GM19452 (cell line): ENCODE measurements at regions not wholly inside any gene's neighbourhood (a gene's known extent, or its start where the extent isn't known, plus 50 kb on each side); places are given as distances from the start of the nearest gene placed in this dataset.
"Not testable (repeated sequence)": the region's sequence is repeated elsewhere in the genome, so short reads cannot be mapped to it uniquely, and the experiment has no call there.

Source experiments
- ATAC-seq: cut with Tn5 transposase; IDR thresholded peaks from one replicate; pipeline ENCODE4 v1.9.1; 2021; ENCODE audit not compliant: unreplicated experiment

GRCh38 chrX:122626871-122627270 lies 557.2 kb upstream of the GRIA3 start:
- ATAC-seq, result no peak

DNA sequence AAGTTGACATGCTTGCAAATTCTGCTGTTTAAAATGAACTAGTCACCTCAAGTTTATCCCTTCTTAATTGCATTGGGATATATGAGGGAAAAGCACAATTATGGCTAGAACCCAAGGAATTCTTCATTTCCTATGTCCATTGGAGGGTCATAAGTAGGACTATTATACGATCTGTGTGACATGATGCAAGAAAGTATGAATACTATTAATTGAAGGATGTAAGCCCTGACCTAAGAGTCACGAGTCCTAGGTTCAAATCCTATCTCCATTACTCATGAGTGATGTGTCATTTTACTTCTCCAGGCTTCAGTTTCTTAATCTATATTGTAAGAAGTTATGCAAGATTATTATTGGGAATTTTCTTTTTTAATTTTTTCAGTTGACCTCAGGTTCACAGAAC lies 542.9 kb upstream of the GRIA3 start:
- ATAC-seq, result no peak

GRCh38 chrX:122641826-122642225 lies 542.3 kb upstream of the GRIA3 start:
- ATAC-seq, result no peak

DNA sequence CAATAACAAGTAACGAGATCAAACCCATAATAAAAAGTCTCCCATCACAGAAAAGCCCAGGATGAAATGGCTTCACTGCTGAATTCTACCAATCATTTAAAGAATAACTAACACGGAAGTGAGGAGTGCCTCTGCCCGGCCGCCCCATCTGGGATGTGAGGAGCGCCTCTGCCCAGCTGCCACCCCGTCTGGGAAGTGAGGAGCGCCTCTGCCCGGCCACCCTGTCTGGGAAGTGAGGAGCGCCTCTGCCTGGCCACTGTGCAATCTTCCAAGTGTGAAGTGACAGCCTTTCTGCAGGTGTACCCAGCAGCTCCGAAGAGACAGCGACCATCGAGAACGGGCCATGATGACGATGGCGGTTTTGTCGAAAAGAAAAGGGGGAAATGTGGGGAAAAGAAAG lies 528.8 kb upstream of the GRIA3 start:
- ATAC-seq, result not testable (repeated sequence)

DNA sequence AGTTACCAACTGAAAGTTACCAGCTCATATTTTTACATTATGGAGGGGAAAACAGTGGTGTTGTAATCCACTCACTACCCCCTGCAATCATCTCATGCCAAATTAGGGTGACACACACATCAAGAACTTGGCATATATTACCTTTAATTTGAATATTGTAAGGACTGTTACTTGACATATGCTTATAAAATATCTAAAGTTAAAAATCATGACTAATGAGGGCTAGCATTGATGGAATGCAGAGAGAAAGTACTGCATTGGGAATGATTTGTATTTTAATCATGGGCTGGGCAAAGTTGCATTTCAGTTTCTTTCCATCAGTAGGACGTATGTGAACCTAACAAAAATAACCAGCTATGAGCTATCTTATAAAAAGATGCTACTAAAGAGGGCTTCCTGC lies 517.5 kb upstream of the GRIA3 start:
- ATAC-seq, result no peak

DNA sequence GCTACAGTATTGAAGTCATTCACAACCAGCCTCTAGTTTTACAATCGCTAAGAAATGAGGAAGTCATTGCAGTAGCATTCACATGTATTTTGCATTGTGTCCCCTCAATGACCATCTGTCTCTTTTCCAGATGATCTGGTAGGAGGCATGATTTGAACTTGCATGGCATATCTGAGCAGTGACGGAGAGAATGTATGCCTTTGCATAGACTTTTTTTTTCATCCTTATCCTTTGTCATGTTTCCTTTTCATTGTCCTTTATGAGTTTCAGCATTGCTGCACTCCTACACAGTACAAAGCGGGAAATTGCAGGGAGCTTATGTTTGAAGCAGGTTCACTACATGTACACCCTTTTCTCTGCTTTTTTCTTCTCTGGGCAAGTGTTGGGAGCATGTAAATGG lies 516.4 kb upstream of the GRIA3 start:
- no peak for ATAC-seq

- no peak for ATAC-seq
Observed at GRCh38 chrX:122703762-122704161, 480.3 kb upstream of the GRIA3 start.

- ATAC-seq, result no peak
Observed at GRCh38 chrX:122739770-122740169, 444.3 kb upstream of the GRIA3 start.

- no peak for ATAC-seq
Observed at GRCh38 chrX:122770581-122770980, 413.5 kb upstream of the GRIA3 start.

DNA sequence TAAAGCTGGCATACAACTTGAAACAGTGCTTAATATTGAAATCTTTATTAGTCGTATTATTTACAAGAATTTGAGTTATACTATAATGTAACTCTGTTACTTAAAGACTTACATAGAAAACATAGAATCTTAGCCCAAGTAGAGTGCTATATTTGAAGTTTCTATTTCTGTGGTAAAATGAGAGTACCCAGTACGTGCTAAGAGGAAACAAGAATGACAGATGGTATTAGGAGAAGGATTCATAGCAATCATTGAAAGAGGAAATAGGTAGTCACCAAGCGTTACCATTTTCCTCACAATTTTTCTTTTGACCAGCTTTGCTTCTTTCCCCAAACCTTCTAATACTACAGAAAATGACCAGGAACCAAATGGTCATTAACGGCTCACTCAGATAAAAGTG lies 412.1 kb upstream of the GRIA3 start:
- ATAC-seq, result no peak

GRCh38 chrX:122777766-122778165 lies 406.3 kb upstream of the GRIA3 start:
- ATAC-seq, result no peak

- ATAC-seq, result no peak
Observed at GRCh38 chrX:122783918-122784317, 400.2 kb upstream of the GRIA3 start.

- ATAC-seq, result no peak
Observed at GRCh38 chrX:122787231-122787630, 396.8 kb upstream of the GRIA3 start.

DNA sequence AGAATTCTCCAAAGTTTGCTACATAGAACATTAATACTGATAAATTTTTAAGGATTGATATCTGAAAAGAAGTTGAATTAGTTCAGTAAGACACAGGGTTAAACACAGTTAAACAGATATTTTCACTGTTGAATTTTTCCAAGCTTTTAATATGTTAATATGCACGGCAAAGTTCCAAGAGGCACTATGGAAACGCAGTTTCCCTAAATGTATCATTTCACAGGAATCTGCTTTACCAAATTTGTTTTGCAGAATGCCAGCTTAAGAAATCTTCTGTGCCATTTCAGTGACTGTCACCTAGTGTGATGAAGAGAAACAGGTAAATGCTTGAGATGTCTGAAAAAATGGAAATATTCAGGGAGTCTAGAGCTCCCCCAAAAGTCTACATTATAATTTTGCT lies 395.9 kb upstream of the GRIA3 start:
- no peak for ATAC-seq

DNA sequence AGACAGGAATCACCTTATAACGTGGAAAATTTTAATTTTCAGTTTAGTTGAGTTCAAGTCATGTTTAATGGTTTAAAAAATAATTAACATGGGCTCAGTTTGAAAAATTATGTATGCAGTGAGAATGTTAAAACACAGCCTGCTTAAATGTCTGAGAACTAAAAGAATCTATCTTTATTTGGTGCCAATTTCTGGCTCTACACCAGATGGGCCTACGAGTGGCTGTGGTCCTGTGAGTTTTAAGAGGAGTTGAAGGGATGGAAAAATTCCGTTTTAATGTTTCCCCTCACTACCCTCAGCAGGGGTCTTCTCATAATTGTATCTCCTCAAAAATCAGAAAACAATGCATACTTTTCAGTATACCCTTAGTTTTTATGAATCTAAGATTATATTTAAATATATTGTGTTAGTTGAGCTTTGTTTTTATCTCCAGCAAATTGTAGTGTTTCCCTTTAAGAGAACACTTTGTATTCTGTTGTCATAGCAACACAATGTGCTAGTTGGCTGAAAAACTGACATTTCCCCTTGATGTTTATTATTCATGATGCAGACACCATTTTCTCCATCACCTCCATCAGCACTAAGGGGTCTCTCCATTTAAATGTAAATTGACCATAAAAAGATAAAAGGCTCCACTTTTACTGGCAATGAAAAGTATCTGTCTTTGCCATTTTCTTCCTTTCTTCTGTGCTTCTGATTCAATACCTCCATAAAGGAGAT lies 393.5 kb upstream of the GRIA3 start:
- ATAC-seq, result no peak

- ATAC-seq, result no peak
Observed at GRCh38 chrX:122813876-122814275, 370.2 kb upstream of the GRIA3 start.

GRCh38 chrX:122816288-122816687 lies 367.8 kb upstream of the GRIA3 start:
- ATAC-seq, result no peak

GRCh38 chrX:122817321-122817955 lies 366.6 kb upstream of the GRIA3 start:
- ATAC-seq, result no peak

DNA sequence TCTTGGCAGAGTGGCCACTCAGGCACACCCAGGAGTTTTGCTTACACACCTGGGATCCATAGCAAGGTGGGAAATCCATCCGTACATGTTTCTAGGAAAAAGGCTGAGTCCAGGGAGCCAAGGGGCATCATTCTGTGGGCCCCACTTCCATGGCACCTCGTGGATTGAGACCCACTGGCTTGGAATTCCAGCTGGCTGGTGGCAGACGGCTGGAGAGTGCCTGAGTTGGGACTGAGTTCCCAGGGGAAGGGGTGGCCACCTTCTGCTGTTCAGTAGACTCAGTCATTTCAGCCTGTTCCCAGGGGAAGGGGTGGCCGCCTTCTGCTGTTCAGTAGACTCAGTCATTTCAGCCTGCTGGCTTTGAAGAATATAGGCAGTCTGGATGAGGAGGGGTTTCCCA lies 366.0 kb upstream of the GRIA3 start:
- no peak for ATAC-seq

- ATAC-seq, result no peak
Observed at GRCh38 chrX:122833230-122833629, 350.8 kb upstream of the GRIA3 start.

GRCh38 chrX:122835886-122836285 lies 348.2 kb upstream of the GRIA3 start:
- no peak for ATAC-seq

GRCh38 chrX:122850326-122850725 lies 333.8 kb upstream of the GRIA3 start:
- no peak for ATAC-seq

- no peak for ATAC-seq
Observed at GRCh38 chrX:122856205-122856604, 327.9 kb upstream of the GRIA3 start.
